Fibroblast of pulmonary artery (primary cell): ENCODE measurements at regions not wholly inside any gene's neighbourhood (a gene's known extent, or its start where the extent isn't known, plus 50 kb on each side); places are given as distances from the start of the nearest gene placed in this dataset.

Experiments
- DNase-seq: peaks from one replicate; pipeline ENCODE4 v3.0.0-alpha.2; 2010; ENCODE audit warnings: low read depth
- H3K4me3 ChIP-seq: replicated peaks from 2 replicates; pipeline ENCODE4 v1.5.1; 2011; ENCODE audit warnings: low read depth, mild to moderate bottlenecking, control low read depth, low read length, moderate library complexity
- CTCF ChIP-seq: IDR thresholded peaks from 2 replicates; pipeline ENCODE4 v1.5.1; 2011; ENCODE audit warnings: mild to moderate bottlenecking, control low read depth, low read length, inconsistent platforms; ENCODE audit errors: missing control alignments

- H3K4me3 ChIP-seq: no peak overlapping the region
- peak; percentile 30 for DNase-seq
- no peak for TF ChIP-seq CTCF
Observed at GRCh38 chr3:110378481-110378880, 693.1 kb upstream of the NECTIN3 start.

- no peak overlapping the region for H3K4me3 ChIP-seq
- TF ChIP-seq CTCF: no peak
- DNase-seq: no peak
Observed at GRCh38 chr3:110381992-110382391, 689.6 kb upstream of the NECTIN3 start.

- DNase-seq: no peak
- TF ChIP-seq CTCF: no peak
- H3K4me3 ChIP-seq: no peak overlapping the region
Observed at GRCh38 chr3:110383356-110383755, 688.3 kb upstream of the NECTIN3 start.

- TF ChIP-seq CTCF: no peak
- peak; percentile 86 for DNase-seq
- H3K4me3 ChIP-seq: no peak overlapping the region
Observed at GRCh38 chr3:110384601-110385000, 687.0 kb upstream of the NECTIN3 start.

- DNase-seq: no peak
- H3K4me3 ChIP-seq: no peak overlapping the region
- no peak for TF ChIP-seq CTCF
Observed at GRCh38 chr3:110389005-110389404, 682.6 kb upstream of the NECTIN3 start.

GRCh38 chr3:110390372-110390771, 681.2 kb upstream of the NECTIN3 start:
- H3K4me3 ChIP-seq: no peak overlapping the region
- TF ChIP-seq CTCF: no peak
- DNase-seq: no peak

- H3K4me3 ChIP-seq: no peak overlapping the region
- no peak for DNase-seq
- no peak for TF ChIP-seq CTCF
Observed at GRCh38 chr3:110391042-110391441, 680.6 kb upstream of the NECTIN3 start.
